Activated CD4-positive, alpha-beta T cell treated with anti-CD3 and anti-CD28 coated beads, Interleukin-2, amount 50 U/mL, for 24 hours (primary cell): ENCODE measurements at regions not wholly inside any gene's neighbourhood (a gene's known extent, or its start where the extent isn't known, plus 50 kb on each side); places are given as distances from the start of the nearest gene placed in this dataset.

ENCODE experiments used
- DNase-seq, 2 donors: peaks; one replicate each; pipeline ENCODE4 v3.0.0-alpha.2; 2020; ENCODE audit warnings: low read depth in 1 of 2, low spot score in 1 of 2

- DNase-seq: no peak
Measured at GRCh38 chr2:22788749-22789327, 596.1 kb upstream of the KLHL29 start.

DNA sequence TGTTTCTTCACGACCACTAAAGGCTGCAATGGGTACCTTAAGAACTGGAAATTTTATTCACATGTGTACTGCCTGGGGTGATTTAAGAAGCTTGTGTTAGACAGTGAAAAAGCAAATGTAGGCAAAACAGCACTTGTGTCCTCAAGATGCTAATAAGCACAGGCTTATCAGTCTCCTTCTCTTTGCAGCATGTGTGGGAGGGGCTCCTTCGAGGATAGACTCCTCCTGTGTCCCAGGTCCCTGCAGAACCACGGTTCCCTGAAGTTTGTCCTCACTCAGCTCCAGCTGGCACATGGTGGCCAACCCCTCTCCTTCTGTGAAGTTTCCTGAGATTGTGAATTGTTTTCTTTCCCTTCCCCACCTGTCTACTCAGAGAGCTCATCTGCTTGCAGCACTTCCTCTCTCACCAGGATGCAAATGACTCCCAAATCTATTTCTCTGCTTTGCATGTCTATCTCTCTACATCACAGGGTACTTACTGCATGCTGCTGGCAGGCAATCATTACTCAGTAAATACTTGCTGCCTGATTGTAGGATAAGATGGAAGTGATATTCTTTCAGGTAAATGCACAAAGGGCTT lies 589.6 kb upstream of the KLHL29 start:
- DNase-seq: no peak

DNA sequence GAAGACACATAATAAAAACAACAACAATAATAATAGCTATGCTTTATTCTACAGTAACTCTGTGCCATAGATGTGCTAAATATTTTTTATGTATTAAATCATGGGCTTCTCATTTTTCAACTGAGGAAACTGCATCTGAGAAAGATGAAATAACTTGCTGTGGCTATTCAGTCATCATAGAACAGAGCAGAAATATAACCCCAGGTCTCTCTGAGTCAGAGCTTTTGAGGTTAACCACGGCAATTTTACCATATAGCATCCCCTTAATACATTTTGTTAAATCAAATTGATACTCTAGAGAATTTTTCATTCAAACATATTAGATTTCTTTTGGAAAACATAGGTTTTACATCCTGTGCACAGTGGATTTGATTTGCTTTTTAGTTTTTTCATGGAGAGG lies 586.6 kb upstream of the KLHL29 start:
- no peak for DNase-seq

DNA sequence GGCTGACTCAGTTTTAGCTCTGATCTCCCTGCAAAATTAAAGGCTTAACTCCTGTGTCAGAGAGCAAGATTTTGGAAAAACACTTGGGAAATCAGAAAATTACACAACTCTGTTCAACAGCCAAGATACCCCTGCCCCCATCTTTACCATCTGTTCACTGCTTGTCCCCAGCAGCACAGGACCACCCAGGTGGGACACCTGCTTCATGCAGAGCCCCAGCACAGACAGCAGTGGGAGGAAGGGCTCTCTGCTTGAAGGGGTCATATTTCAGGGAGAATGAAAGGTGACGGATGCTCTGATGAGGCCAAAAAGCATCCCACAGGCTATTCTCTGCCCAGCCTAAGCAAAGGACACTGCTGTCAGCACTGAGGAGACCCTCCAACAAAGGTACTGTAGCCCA lies 584.6 kb upstream of the KLHL29 start:
- DNase-seq: no peak

- DNase-seq: no peak
Measured at GRCh38 chr2:22801071-22801470, 583.9 kb upstream of the KLHL29 start.

- no peak for DNase-seq
Measured at GRCh38 chr2:22801970-22802369, 583.0 kb upstream of the KLHL29 start.

- no peak for DNase-seq
Measured at GRCh38 chr2:22807872-22808271, 577.1 kb upstream of the KLHL29 start.

DNA sequence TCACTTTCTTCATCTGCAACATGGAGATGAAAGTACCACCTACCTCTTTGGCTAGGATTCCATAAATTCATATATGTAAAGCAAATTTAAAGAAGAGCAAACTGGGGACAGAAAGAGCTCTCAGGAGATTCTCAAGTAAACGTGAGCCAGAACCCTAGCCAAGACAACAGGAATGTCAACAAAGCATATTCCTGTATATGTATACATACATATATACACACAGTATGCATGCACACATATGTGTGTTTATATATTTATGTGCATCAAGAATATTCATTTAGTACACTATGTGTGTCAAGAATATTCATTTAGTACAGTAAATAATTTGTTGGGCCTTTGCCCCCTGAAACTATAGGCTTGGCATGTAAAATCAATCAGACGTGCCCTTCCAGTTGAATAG lies 574.4 kb upstream of the KLHL29 start:
- DNase-seq: no peak

GRCh38 chr2:22812065-22812680 lies 572.8 kb upstream of the KLHL29 start:
- no peak for DNase-seq

- no peak for DNase-seq
Measured at GRCh38 chr2:22817197-22817596, 567.8 kb upstream of the KLHL29 start.

- DNase-seq: no peak
Measured at GRCh38 chr2:22821458-22821857, 563.5 kb upstream of the KLHL29 start.

DNA sequence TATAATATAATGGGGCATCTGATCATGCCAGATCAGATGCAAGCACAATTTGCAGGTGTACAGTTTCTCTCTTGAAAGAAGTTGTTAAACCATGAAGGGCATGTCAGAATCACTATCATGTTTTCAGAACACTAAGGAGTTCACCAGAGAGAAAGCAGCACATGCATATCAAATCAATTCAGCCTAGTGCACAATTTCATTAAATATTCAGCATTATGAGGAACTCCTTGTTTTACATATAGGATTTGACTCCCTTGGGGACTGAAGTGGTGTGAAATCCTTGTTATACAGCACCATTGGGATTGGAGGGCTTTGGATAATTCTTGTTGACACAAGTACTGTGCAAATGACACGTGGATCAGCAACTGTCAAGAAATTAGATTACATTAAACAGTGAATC lies 562.1 kb upstream of the KLHL29 start:
- no peak for DNase-seq

DNA sequence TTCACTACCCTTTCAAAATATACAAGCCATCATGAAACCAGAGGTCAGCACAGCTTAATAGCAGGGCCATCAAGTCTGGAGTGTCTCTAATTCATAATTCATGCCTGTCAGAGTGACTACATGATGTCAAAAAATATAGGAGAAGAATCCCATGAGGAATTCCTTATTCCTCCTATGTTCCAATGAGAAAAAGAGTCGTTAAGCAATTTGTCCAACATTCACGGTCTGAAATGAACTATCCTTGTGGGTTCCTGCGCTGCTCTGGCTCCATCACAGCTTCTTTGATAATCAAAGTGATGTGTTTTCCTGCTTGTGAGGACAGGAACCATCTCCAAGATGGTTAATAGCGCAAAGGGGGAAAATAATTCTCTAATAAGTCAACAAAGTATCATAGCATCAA lies 560.4 kb upstream of the KLHL29 start:
- no peak for DNase-seq

GRCh38 chr2:22826703-22827102 lies 558.3 kb upstream of the KLHL29 start:
- no peak for DNase-seq

GRCh38 chr2:22829791-22830190 lies 555.2 kb upstream of the KLHL29 start:
- no peak for DNase-seq

GRCh38 chr2:22832196-22832595 lies 552.8 kb upstream of the KLHL29 start:
- DNase-seq: no peak

GRCh38 chr2:22838461-22838860 lies 546.5 kb upstream of the KLHL29 start:
- no peak for DNase-seq

DNA sequence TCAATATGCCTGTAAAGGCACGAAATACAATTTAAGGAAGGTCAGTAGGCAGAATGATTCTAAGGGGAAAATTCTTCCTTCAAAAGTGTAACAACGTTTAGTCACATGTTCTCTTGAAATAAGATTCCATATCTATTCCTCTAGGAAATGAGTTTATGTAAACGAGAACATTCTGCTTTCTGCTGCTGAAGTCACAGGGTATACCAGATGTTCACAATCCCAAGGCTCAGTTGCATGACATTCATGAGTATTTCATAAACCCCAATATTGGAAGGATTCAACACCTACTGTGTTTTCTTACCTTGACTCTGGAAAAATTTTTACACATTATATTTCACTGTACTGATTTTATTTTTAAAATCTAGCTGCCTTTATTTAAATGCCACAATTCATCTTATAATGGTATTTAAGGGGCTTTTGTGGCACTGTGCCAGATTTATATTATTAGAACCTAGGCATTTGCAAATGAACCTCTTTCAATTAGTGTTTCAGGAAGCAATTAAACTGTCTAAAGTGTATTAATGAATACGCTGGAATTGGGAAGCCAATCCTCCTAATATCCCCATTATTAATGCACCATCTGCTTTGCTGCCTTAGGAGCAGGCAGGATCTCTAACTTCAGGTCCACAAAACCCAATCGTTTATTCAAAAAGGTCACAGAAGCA lies 542.6 kb upstream of the KLHL29 start:
- no peak for DNase-seq

DNA sequence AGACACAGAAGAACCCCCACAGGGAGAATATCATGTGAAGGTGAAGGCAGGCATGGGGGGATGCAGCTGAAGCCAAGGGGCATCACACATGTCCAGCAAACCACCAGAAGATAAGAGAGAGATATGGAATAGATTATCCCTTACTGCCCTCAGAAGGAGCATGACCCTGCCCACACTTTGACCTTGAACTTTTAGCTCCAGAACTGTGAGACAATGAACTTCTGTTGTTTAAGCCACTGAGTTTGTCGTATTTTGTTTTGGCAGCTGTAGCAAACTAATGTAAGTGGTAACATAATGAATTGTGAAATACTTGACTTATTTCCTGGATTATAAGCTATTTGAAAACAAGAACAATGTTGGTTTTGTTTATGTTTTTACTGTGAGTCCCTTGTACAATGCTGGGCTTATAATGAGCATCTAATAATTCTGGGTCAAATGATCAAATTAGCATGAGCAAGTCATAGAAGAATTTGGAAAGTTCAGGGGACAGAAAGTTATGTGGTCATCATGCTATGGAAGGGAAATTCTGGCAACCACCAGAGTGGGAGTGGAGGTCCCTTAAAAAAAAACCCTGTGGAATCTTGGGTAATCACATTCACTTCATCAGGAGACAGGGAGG lies 541.0 kb upstream of the KLHL29 start:
- no peak for DNase-seq

- no peak for DNase-seq
Measured at GRCh38 chr2:22850310-22850709, 534.7 kb upstream of the KLHL29 start.

DNA sequence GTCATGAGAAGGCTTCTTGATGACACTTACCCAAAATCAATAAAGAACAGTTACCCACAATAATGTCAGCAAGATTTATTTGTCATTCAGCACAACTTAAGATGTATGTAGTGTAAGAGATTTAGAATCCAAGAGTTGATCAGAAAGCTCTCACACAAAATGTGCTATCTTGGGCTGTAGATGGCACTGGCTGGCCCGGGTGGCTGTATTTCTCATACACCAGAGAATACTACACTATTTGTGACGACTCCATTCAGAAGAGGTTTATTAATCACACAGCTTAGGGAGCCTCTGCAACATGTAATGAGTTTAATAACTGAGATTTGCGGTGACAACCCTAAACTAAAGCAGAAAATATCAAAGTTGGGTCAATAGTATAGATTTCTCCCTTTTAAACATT lies 530.4 kb upstream of the KLHL29 start:
- no peak for DNase-seq

GRCh38 chr2:22855081-22855480 lies 529.9 kb upstream of the KLHL29 start:
- no peak for DNase-seq
